DOHH2 (cell line): ENCODE measurements at regions not wholly inside any gene's neighbourhood (a gene's known extent, or its start where the extent isn't known, plus 50 kb on each side); places are given as distances from the start of the nearest gene placed in this dataset.

Experiments used
- H3F3A ChIP-seq: fragments of 200-600 bp; sonication (generic), shearing (Covaris generic); 2 replicates; pipeline ENCODE4 v1.6.0; 2016; ENCODE audit warnings: antibody characterized with exemption, mild to moderate bottlenecking; ENCODE audit not compliant: control insufficient read depth, insufficient read depth
- H3K27ac ChIP-seq: fragments of 200-600 bp; sonication (generic); 2 replicates; pipeline ENCODE4 v1.5.1; 2014; ENCODE audit warnings: low read depth, mild to moderate bottlenecking, low read length, moderate library complexity
- H3K27me3 ChIP-seq: fragments of 200-600 bp; sonication (generic); 2 replicates; pipeline ENCODE4 v1.6.1; 2014; ENCODE audit warnings: mild to moderate bottlenecking, low read length, mixed read lengths; ENCODE audit not compliant: control insufficient read depth
- H3K36me3 ChIP-seq: fragments of 200-600 bp; sonication (generic); 2 replicates; pipeline ENCODE4 v1.6.1; 2014; ENCODE audit warnings: mild to moderate bottlenecking, low read length, moderate library complexity, mixed read lengths; ENCODE audit not compliant: control insufficient read depth
- H3K4me1 ChIP-seq: fragments of 200-600 bp; sonication (generic); 2 replicates; pipeline ENCODE4 v1.6.1; 2014; ENCODE audit warnings: mild to moderate bottlenecking, low read length, mixed read lengths; ENCODE audit not compliant: control insufficient read depth
- H3K4me2 ChIP-seq: fragments of 200-600 bp; sonication (generic); 2 replicates; pipeline ENCODE4 v1.6.0; 2014; ENCODE audit warnings: mild to moderate bottlenecking, low read length, moderate library complexity
- H3K4me3 ChIP-seq: fragments of 200-600 bp; sonication (generic); 2 replicates; pipeline ENCODE4 v1.5.1; 2014; ENCODE audit warnings: mild to moderate bottlenecking, low read length, mixed read lengths
- H3K79me2 ChIP-seq: fragments of 200-600 bp; sonication (generic); 2 replicates; pipeline ENCODE4 v1.6.1; 2014; ENCODE audit warnings: mild to moderate bottlenecking, low read length, mixed read lengths; ENCODE audit not compliant: control insufficient read depth
- H3K9me2 ChIP-seq: fragments of 200-600 bp; sonication (generic); replicated peaks from 2 replicates; pipeline ENCODE4 v1.6.1; 2014; ENCODE audit warnings: mild to moderate bottlenecking, low read length, mixed read lengths; ENCODE audit not compliant: control insufficient read depth
- H3K9me3 ChIP-seq: fragments of 200-600 bp; sonication (generic); 2 replicates; pipeline ENCODE4 v1.6.1; 2014; ENCODE audit warnings: antibody characterized with exemption, low read length, mixed read lengths; ENCODE audit not compliant: control insufficient read depth, insufficient read depth
- H4K20me1 ChIP-seq: fragments of 200-600 bp; sonication (generic); 2 replicates; pipeline ENCODE4 v1.6.0; 2014; ENCODE audit warnings: low read depth, mild to moderate bottlenecking, antibody characterized with exemption, low read length, moderate library complexity; ENCODE audit not compliant: control insufficient read depth, insufficient read depth
- CTCF ChIP-seq: fragments of 200-600 bp; sonication (generic); IDR thresholded peaks from one replicate; pipeline ENCODE4 v1.5.1; 2014; ENCODE audit warnings: antibody characterized with exemption, mild to moderate bottlenecking, low read depth, low read length; ENCODE audit not compliant: poor library complexity, severe bottlenecking
- EZH2phosphoT487 ChIP-seq: fragments of 200-600 bp; sonication (generic); IDR thresholded peaks from 2 replicates; pipeline ENCODE4 v1.6.1; 2017; ENCODE audit warnings: borderline replicate concordance, mild to moderate bottlenecking, antibody characterized with exemption, low read length, moderate library complexity, mixed read lengths

- H3K4me1 ChIP-seq, result no peaks in the 10 kb centered on the region
- no peaks in the 10 kb centered on the region for H3F3A ChIP-seq
- no peak for TF ChIP-seq EZH2phosphoT487
- no peak for TF ChIP-seq CTCF
- H3K79me2 ChIP-seq, result no peaks in the 10 kb centered on the region
- no peak overlapping the region for H3K4me2 ChIP-seq
- no peaks in the 10 kb centered on the region for H4K20me1 ChIP-seq
- no peaks in the 10 kb centered on the region for H3K9me2 ChIP-seq
- no peaks in the 10 kb centered on the region for H3K36me3 ChIP-seq
- no peak overlapping the region for H3K4me3 ChIP-seq
- peaks cover 4% of the 10 kb centered on the region; the same call in 1 of the 2 replicates for H3K27me3 ChIP-seq
- H3K27ac ChIP-seq, result no peak overlapping the region
- H3K9me3 ChIP-seq, result no peaks in the 10 kb centered on the region
Measured at GRCh38 chr10:6743291-6743849, 163.3 kb upstream of the PRKCQ start.

- Histone ChIP-seq H3F3A (no peaks in the 10 kb centered on the region), H3K9me2 (no peaks in the 10 kb centered on the region)
- no peak for TF ChIP-seq EZH2phosphoT487
- no peak for TF ChIP-seq CTCF
Measured at GRCh38 chr10:6741541-6741941, 161.5 kb upstream of the PRKCQ start.

GRCh38 chr10:6739530-6740174, 159.6 kb upstream of the PRKCQ start:
- Histone ChIP-seq H3F3A (no peaks in the 10 kb centered on the region), H3K27ac (no peak overlapping the region), H3K36me3 (no peaks in the 10 kb centered on the region), H3K9me3 (no peaks in the 10 kb centered on the region), H4K20me1 (no peaks in the 10 kb centered on the region), H3K79me2 (no peaks in the 10 kb centered on the region), H3K4me3 (no peak overlapping the region), H3K4me2 (no peak overlapping the region), H3K4me1 (no peaks in the 10 kb centered on the region), H3K27me3 (peaks cover 6% of the 10 kb centered on the region; the same call in 1 of the 2 replicates), H3K9me2 (no peaks in the 10 kb centered on the region)
- TF ChIP-seq EZH2phosphoT487, result no peak
- no peak for TF ChIP-seq CTCF

More at GRCh38 chr10:6741541-6741941, 161.5 kb upstream of the PRKCQ start:
- no peaks in the 10 kb centered on the region for H4K20me1 ChIP-seq
- H3K9me3 ChIP-seq, result no peaks in the 10 kb centered on the region
- no peaks in the 10 kb centered on the region for H3K4me1 ChIP-seq
- H3K27me3 ChIP-seq, result peaks cover 6% of the 10 kb centered on the region; the same call in 1 of the 2 replicates
- no peaks in the 10 kb centered on the region for H3K36me3 ChIP-seq
- no peak overlapping the region for H3K4me2 ChIP-seq
- no peaks in the 10 kb centered on the region for H3K79me2 ChIP-seq
- no peak overlapping the region for H3K4me3 ChIP-seq
- no peak overlapping the region for H3K27ac ChIP-seq
